ENCODE measurements at regions not wholly inside any gene's neighbourhood (a gene's known extent, or its start where the extent isn't known, plus 50 kb on each side); places are given as distances from the start of the nearest gene placed in this dataset.
"Not testable (repeated sequence)": the region's sequence is repeated elsewhere in the genome, so short reads cannot be mapped to it uniquely, and the experiment has no call there.

DNA sequence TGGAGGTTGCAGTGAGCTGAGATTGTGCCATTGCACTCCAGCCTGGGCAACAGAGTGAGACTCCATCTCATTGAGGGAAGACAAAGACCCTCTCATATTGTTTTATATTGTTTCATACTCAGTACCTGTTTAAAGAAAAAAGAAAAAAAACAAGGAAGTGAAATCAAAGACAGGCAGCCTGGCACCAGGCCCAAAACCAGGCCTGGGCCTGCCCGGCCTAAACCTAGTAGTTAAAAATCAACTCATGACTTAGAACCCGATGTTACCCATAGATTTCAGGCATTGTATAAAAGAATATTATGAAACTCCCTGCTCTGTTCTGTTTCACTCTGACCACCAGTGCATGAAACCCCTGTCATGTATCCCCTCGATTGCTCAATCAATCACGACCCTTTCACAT, 50.2 kb upstream of the GOLGA8O start:
- H3K27ac Mint-ChIP-seq; H3K36me3 Mint-ChIP-seq (ENCODE audit: low read depth); H3K4me1 Mint-ChIP-seq (ENCODE audit: low read depth); ATAC-seq; intact Hi-C loops (cut with micrococcal nuclease); H3K27me3 Mint-ChIP-seq; CTCF ChIA-PET; POLR2A ChIA-PET; DNase-seq; H3K4me3 Mint-ChIP-seq; H3K9me3 Mint-ChIP-seq: not testable (repeated sequence)

Measured in activated CD8-positive, alpha-beta T cell treated with anti-CD3 and anti-CD28 coated beads for 36 hours (primary cell).